ENCODE measurements at regions not wholly inside any gene's neighbourhood (a gene's known extent, or its start where the extent isn't known, plus 50 kb on each side); places are given as distances from the start of the nearest gene placed in this dataset.

DNA sequence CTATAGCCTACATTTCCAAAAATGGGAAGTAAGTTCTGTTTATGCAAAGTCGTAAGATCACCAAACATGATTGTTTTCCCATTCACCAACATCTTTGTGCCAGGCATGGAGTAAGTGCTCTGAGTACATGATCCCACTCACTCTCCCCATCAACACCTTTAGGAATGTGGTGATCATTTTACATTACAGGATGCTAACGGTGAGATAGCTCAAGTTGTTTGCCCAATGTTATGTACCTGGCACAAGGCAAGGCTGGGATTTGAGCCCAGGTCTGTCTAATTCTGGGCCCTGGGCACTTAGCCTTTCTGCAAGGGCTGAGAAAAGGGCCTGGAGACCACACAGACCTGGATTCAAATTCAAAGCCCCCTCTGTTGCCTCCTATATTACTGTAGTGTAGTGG lies 581.7 kb upstream of the CFAP20DC start:
- TF ChIP-seq, protein P1, sequence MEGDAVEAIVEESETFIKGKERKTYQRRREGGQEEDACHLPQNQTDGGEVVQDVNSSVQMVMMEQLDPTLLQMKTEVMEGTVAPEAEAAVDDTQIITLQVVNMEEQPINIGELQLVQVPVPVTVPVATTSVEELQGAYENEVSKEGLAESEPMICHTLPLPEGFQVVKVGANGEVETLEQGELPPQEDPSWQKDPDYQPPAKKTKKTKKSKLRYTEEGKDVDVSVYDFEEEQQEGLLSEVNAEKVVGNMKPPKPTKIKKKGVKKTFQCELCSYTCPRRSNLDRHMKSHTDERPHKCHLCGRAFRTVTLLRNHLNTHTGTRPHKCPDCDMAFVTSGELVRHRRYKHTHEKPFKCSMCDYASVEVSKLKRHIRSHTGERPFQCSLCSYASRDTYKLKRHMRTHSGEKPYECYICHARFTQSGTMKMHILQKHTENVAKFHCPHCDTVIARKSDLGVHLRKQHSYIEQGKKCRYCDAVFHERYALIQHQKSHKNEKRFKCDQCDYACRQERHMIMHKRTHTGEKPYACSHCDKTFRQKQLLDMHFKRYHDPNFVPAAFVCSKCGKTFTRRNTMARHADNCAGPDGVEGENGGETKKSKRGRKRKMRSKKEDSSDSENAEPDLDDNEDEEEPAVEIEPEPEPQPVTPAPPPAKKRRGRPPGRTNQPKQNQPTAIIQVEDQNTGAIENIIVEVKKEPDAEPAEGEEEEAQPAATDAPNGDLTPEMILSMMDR (IDR thresholded peaks at IDR 0.05), result no peak
- CTCF ChIA-PET, result interaction anchor here (1.0 kb wide), 1 partner anchor 10 kb away, joined by 3 read pairs; no protein-coding TSS in a partner anchor
- POLR2A ChIA-PET, result no interaction called here
- ATAC-seq, result no peak
- Mint-ChIP-seq H3K9me3 (peaks cover 1% of the 10 kb centered on the region), H3K27ac (no peak overlapping the region), H3K4me1 (ENCODE audit: low read depth) (no peaks in the 10 kb centered on the region), H3K27me3 (no peaks in the 10 kb centered on the region), H3K4me3 (no peak overlapping the region), H3K36me3 (ENCODE audit: low read depth) (no peaks in the 10 kb centered on the region)
- intact Hi-C loops (cut with micrococcal nuclease), result no loop called here
- no peak for DNase-seq

DNA sequence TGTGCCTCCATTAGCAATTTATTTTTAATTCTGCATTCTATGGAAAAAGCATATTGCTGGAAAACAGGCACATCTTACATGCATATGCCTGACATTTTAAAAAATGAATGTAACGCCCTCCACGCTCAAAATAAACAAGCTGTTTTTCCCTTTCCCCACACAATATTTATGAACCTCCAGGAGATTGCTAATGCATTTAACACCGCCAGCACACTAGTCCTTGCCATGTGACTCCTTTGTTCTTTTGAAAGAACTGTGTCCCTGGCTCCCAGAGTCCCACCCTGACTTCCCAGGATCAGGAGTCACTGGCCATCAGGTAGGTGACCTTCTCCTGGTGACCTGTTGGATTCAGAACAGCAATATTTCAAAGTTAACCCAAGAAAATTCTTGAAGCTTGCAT lies 571.2 kb upstream of the CFAP20DC start:
- H3K27ac Mint-ChIP-seq, result no peak overlapping the region
- ATAC-seq, result no peak
- no peaks in the 10 kb centered on the region for H3K36me3 Mint-ChIP-seq (ENCODE audit: low read depth)
- H3K9me3 Mint-ChIP-seq, result no peaks in the 10 kb centered on the region
- no peaks in the 10 kb centered on the region for H3K27me3 Mint-ChIP-seq
- POLR2A ChIA-PET, result interaction anchor here (0.6 kb wide), 1 partner anchor 21 kb away, joined by 3 read pairs; no protein-coding TSS in a partner anchor
- no peak for DNase-seq
- H3K4me1 Mint-ChIP-seq (ENCODE audit: low read depth), result no peaks in the 10 kb centered on the region
- TF ChIP-seq, protein P1 (IDR thresholded peaks at IDR 0.05), result no peak
- intact Hi-C loops (cut with micrococcal nuclease), result no loop called here
- no peak overlapping the region for H3K4me3 Mint-ChIP-seq
- CTCF ChIA-PET, result no interaction called here

DNA sequence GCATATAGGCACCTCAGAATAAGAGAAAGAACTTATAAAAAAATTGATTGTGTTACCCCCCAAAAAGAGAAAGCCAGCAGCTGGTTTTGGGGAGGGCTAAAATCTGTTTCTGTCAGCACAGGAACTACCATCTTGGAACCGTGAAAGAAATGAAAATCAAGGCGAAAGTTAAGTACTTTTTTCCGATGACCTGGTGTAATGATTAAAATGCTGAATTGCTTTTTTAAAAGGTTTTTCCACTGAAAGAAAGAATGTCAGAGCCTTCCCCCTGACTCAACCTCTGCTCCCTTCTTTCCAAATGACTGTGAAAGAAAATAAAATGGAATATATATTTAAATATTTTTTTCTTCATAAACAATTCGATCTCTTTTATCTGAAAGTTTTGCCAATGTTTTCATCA lies 570.5 kb upstream of the CFAP20DC start:
- no peak overlapping the region for H3K4me3 Mint-ChIP-seq
- no peaks in the 10 kb centered on the region for H3K27me3 Mint-ChIP-seq
- POLR2A ChIA-PET, result no interaction called here
- H3K4me1 Mint-ChIP-seq (ENCODE audit: low read depth), result no peaks in the 10 kb centered on the region
- H3K27ac Mint-ChIP-seq, result no peak overlapping the region
- ATAC-seq (no peak), DNase-seq (no peak)
- peaks cover 1% of the 10 kb centered on the region for H3K36me3 Mint-ChIP-seq (ENCODE audit: low read depth)
- CTCF ChIA-PET, result no interaction called here
- H3K9me3 Mint-ChIP-seq, result no peaks in the 10 kb centered on the region
- TF ChIP-seq, protein P1 (IDR thresholded peaks at IDR 0.05), result no peak
- intact Hi-C loops (cut with micrococcal nuclease), result no loop called here

DNA sequence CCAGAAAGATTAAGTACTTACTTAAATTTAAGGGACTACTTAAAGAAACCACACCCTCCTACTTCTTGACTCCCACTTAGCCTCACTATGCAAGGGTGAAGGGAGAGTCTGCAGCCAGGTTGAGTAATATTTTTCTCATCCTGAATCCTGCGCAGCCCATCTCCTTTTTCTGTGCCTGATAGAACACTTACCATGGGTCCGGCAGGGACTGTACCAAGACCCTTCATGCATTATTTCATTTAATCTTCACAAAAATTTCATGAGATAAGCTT lies 562.6 kb upstream of the CFAP20DC start:
- no peaks in the 10 kb centered on the region for H3K4me1 Mint-ChIP-seq (ENCODE audit: low read depth)
- ChIA-PET POLR2A (interaction anchor here (0.6 kb wide), 2 partner anchors 40 to 1303 kb away, joined by 3 read pairs; no protein-coding TSS in a partner anchor), CTCF (no interaction called here)
- intact Hi-C loops (cut with micrococcal nuclease), result no loop called here
- H3K27me3 Mint-ChIP-seq, result no peaks in the 10 kb centered on the region
- H3K4me3 Mint-ChIP-seq, result no peak overlapping the region
- H3K27ac Mint-ChIP-seq, result no peak overlapping the region
- peaks cover 1% of the 10 kb centered on the region for H3K36me3 Mint-ChIP-seq (ENCODE audit: low read depth)
- DNase-seq (no peak), ATAC-seq (no peak)
- TF ChIP-seq, protein P1 (IDR thresholded peaks at IDR 0.05), result no peak
- H3K9me3 Mint-ChIP-seq, result no peaks in the 10 kb centered on the region

DNA sequence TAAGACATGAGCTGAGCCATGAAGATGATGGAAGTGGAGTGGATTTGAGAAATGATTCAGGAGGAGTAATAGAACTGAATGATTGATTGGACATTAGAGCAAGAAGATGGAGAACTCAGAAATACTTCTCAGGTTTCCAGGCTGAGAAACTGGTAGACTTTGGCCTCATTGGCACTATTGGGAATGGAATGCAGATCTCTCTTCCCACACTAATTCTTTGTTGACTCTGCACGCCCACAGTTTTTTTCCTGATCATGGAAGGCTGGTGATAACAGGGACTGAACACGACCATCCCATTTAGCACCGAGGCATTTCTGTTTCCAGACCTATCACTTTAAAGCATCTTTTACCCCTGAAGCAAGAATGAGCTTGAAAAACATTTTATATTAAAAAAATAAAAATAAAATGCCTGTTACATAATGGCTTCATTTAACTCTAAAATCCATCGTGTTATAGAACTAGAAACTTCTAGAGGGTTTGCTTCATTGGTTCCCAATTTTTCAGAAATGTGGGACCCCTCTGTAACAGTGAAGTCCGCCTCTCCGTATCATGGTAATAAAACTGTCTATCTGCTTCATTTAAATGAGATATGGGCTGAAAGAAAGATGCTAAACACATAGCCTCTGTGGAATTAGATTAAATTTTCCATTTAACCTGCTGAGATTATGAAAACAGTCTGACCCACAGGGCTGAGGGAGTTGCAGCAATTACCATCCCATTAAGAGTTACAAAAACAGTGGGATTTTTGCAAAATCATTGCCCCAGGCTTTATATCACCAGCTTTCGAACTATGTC lies 562.0 kb upstream of the CFAP20DC start:
- Mint-ChIP-seq H3K4me3 (no peak overlapping the region), H3K4me1 (ENCODE audit: low read depth) (no peaks in the 10 kb centered on the region), H3K36me3 (ENCODE audit: low read depth) (peaks cover 1% of the 10 kb centered on the region), H3K27me3 (no peaks in the 10 kb centered on the region), H3K27ac (no peak overlapping the region), H3K9me3 (no peaks in the 10 kb centered on the region)
- ChIA-PET CTCF (interaction anchor here (0.5 to 1.4 kb wide), 2 partner anchors 400 to 820 kb away, joined by 3 read pairs; no protein-coding TSS in a partner anchor), POLR2A (no interaction called here)
- ATAC-seq (no peak), DNase-seq (no peak)
- intact Hi-C loops (cut with micrococcal nuclease), result no loop called here
- TF ChIP-seq, protein P1 (IDR thresholded peaks at IDR 0.05), result no peak

Measured in activated CD8-positive, alpha-beta T cell treated with anti-CD3 and anti-CD28 coated beads for 36 hours (primary cell).